ENCODE measurements at regions not wholly inside any gene's neighbourhood (a gene's known extent, or its start where the extent isn't known, plus 50 kb on each side); places are given as distances from the start of the nearest gene placed in this dataset.
A peak's percentile ranks its signal among the peaks of the same experiment; 100 is the strongest.

GRCh38 chr2:64219149-64219548 lies 74.9 kb upstream of the PELI1 start:
- Histone ChIP-seq H3K36me3 (ENCODE audit: control insufficient read depth, insufficient read depth, low read length) (no peaks in the 10 kb centered on the region), H3K4me3 (ENCODE audit: low read depth, low read length) (no peak overlapping the region), H3K27me3 (ENCODE audit: control insufficient read depth, insufficient read depth, low read length) (no peaks in the 10 kb centered on the region)
- DNase-seq (ENCODE audit: low read depth) (no peak), FAIRE-seq (no peak)
- no peak for TF ChIP-seq CTCF (IDR thresholded peaks at IDR 0.05; ENCODE audit: insufficient read depth, low read length, severe bottlenecking)

- TF ChIP-seq CTCF (IDR thresholded peaks at IDR 0.05; ENCODE audit: insufficient read depth, low read length, severe bottlenecking), result no peak
- H3K27me3 ChIP-seq (ENCODE audit: control insufficient read depth, insufficient read depth, low read length), result no peaks in the 10 kb centered on the region
- DNase-seq (ENCODE audit: low read depth) (no peak), FAIRE-seq (no peak)
- H3K4me3 ChIP-seq (ENCODE audit: low read depth, low read length), result no peak overlapping the region
- no peaks in the 10 kb centered on the region for H3K36me3 ChIP-seq (ENCODE audit: control insufficient read depth, insufficient read depth, low read length)
These were observed 76.0 kb upstream of the PELI1 start for GRCh38 chr2:64220265-64220664.

- TF ChIP-seq CTCF (IDR thresholded peaks at IDR 0.05; ENCODE audit: insufficient read depth, low read length, severe bottlenecking), result no peak
- FAIRE-seq, result no peak
- no peaks in the 10 kb centered on the region for H3K36me3 ChIP-seq (ENCODE audit: control insufficient read depth, insufficient read depth, low read length)
These were observed 76.8 kb upstream of the PELI1 start for GRCh38 chr2:64220894-64221617.

GRCh38 chr2:64221935-64222334 lies 77.7 kb upstream of the PELI1 start:
- Histone ChIP-seq H3K36me3 (ENCODE audit: control insufficient read depth, insufficient read depth, low read length) (no peaks in the 10 kb centered on the region), H3K4me3 (ENCODE audit: low read depth, low read length) (no peak overlapping the region), H3K27me3 (ENCODE audit: control insufficient read depth, insufficient read depth, low read length) (no peaks in the 10 kb centered on the region)
- DNase-seq (ENCODE audit: low read depth) (no peak), FAIRE-seq (no peak)
- no peak for TF ChIP-seq CTCF (IDR thresholded peaks at IDR 0.05; ENCODE audit: insufficient read depth, low read length, severe bottlenecking)

More at GRCh38 chr2:64220894-64221617, 76.8 kb upstream of the PELI1 start:
- Histone ChIP-seq H3K4me3 (ENCODE audit: low read depth, low read length) (no peak overlapping the region), H3K27me3 (ENCODE audit: control insufficient read depth, insufficient read depth, low read length) (no peaks in the 10 kb centered on the region)
- no peak for DNase-seq (ENCODE audit: low read depth)

GRCh38 chr2:64222351-64222750 lies 78.1 kb upstream of the PELI1 start:
- DNase-seq (ENCODE audit: low read depth) (peak; percentile 55), FAIRE-seq (no peak)
- H3K36me3 ChIP-seq (ENCODE audit: control insufficient read depth, insufficient read depth, low read length), result no peaks in the 10 kb centered on the region
- TF ChIP-seq CTCF (IDR thresholded peaks at IDR 0.05; ENCODE audit: insufficient read depth, low read length, severe bottlenecking), result no peak
- no peaks in the 10 kb centered on the region for H3K27me3 ChIP-seq (ENCODE audit: control insufficient read depth, insufficient read depth, low read length)
- no peak overlapping the region for H3K4me3 ChIP-seq (ENCODE audit: low read depth, low read length)

GRCh38 chr2:64223055-64223454 lies 78.8 kb upstream of the PELI1 start:
- FAIRE-seq (no peak), DNase-seq (ENCODE audit: low read depth) (no peak)
- no peaks in the 10 kb centered on the region for H3K36me3 ChIP-seq (ENCODE audit: control insufficient read depth, insufficient read depth, low read length)
- no peak for TF ChIP-seq CTCF (IDR thresholded peaks at IDR 0.05; ENCODE audit: insufficient read depth, low read length, severe bottlenecking)
- H3K27me3 ChIP-seq (ENCODE audit: control insufficient read depth, insufficient read depth, low read length), result no peaks in the 10 kb centered on the region
- no peak overlapping the region for H3K4me3 ChIP-seq (ENCODE audit: low read depth, low read length)
